GM23248 (cell line): ENCODE measurements at regions not wholly inside any gene's neighbourhood (a gene's known extent, or its start where the extent isn't known, plus 50 kb on each side); places are given as distances from the start of the nearest gene placed in this dataset.

Source experiments
- EZH2 ChIP-seq: fragments of 200-600 bp; sonication (generic); IDR thresholded peaks from 2 replicates; pipeline ENCODE4 v1.6.1; 2018; ENCODE audit warnings: antibody characterized with exemption, mild to moderate bottlenecking; ENCODE audit not compliant: insufficient read depth, poor library complexity, severe bottlenecking
- EZH2phosphoT487 ChIP-seq: fragments of 200-600 bp; sonication (generic); IDR thresholded peaks from 2 replicates; pipeline ENCODE4 v1.6.1; 2018; ENCODE audit warnings: antibody characterized with exemption, moderate library complexity, mild to moderate bottlenecking, low read depth; ENCODE audit not compliant: insufficient read depth

- TF ChIP-seq EZH2 (no peak), EZH2phosphoT487 (no peak)
These were observed 108.6 kb upstream of the ERCC6L2 start for GRCh38 chr9:95766906-95767305.
